Fibroblast of skin of back (primary cell): ENCODE measurements at regions not wholly inside any gene's neighbourhood (a gene's known extent, or its start where the extent isn't known, plus 50 kb on each side); places are given as distances from the start of the nearest gene placed in this dataset.
"Not testable (repeated sequence)": the region's sequence is repeated elsewhere in the genome, so short reads cannot be mapped to it uniquely, and the experiment has no call there.

Experiments used
- DNase-seq: peaks from one replicate; pipeline ENCODE4 v3.0.0-alpha.2; 2013

GRCh38 chr11:3513311-3513710 lies 128.5 kb downstream of the ART5 start:
- DNase-seq = not testable (repeated sequence)

GRCh38 chr11:3512751-3513150 lies 129.0 kb downstream of the ART5 start:
- not testable (repeated sequence) for DNase-seq

- not testable (repeated sequence) for DNase-seq
Observed at GRCh38 chr11:3512133-3512703, 129.6 kb downstream of the ART5 start.

GRCh38 chr11:3511416-3512132 lies 130.2 kb downstream of the ART5 start:
- not testable (repeated sequence) for DNase-seq

GRCh38 chr11:3509563-3509962 lies 130.6 kb upstream of the ZNF195 start:
- DNase-seq = not testable (repeated sequence)

GRCh38 chr11:3499198-3499597 lies 120.3 kb upstream of the ZNF195 start:
- not testable (repeated sequence) for DNase-seq

GRCh38 chr11:3498356-3498755 lies 119.4 kb upstream of the ZNF195 start:
- not testable (repeated sequence) for DNase-seq

GRCh38 chr11:3493152-3493551 lies 114.2 kb upstream of the ZNF195 start:
- DNase-seq = not testable (repeated sequence)

GRCh38 chr11:3488003-3488402 lies 109.1 kb upstream of the ZNF195 start:
- not testable (repeated sequence) for DNase-seq

- not testable (repeated sequence) for DNase-seq
Observed at GRCh38 chr11:3485737-3486136, 106.8 kb upstream of the ZNF195 start.

GRCh38 chr11:3476937-3477885 lies 98.3 kb upstream of the ZNF195 start:
- DNase-seq = not testable (repeated sequence)

- DNase-seq = not testable (repeated sequence)
Observed at GRCh38 chr11:3476084-3476936, 97.4 kb upstream of the ZNF195 start.

GRCh38 chr11:3468963-3469362 lies 90.0 kb upstream of the ZNF195 start:
- DNase-seq = not testable (repeated sequence)

- not testable (repeated sequence) for DNase-seq
Observed at GRCh38 chr11:3467599-3467998, 88.7 kb upstream of the ZNF195 start.

- DNase-seq = not testable (repeated sequence)
Observed at GRCh38 chr11:3455666-3456065, 76.7 kb upstream of the ZNF195 start.

- peak; percentile 49 for DNase-seq
Observed at GRCh38 chr11:3454844-3455243, 75.9 kb upstream of the ZNF195 start.

GRCh38 chr11:3453596-3454256 lies 74.8 kb upstream of the ZNF195 start:
- not testable (repeated sequence) for DNase-seq

GRCh38 chr11:3450822-3451221 lies 71.9 kb upstream of the ZNF195 start:
- not testable (repeated sequence) for DNase-seq

GRCh38 chr11:3445535-3445934 lies 66.6 kb upstream of the ZNF195 start:
- not testable (repeated sequence) for DNase-seq

GRCh38 chr11:3444420-3444744 lies 65.4 kb upstream of the ZNF195 start:
- not testable (repeated sequence) for DNase-seq

GRCh38 chr11:3443700-3444419 lies 64.9 kb upstream of the ZNF195 start:
- not testable (repeated sequence) for DNase-seq
